ENCODE measurements at regions not wholly inside any gene's neighbourhood (a gene's known extent, or its start where the extent isn't known, plus 50 kb on each side); places are given as distances from the start of the nearest gene placed in this dataset.

GRCh38 chr3:72013084-72013483 lies 228.1 kb upstream of the PROK2 start (continued):
- TF ChIP-seq CTCF (conservative IDR thresholded peaks at IDR 0.05; ENCODE audit: low read depth in 2 of 2) (no peak), EZH2 (IDR thresholded peaks at IDR 0.05; ENCODE audit: low read depth, unreplicated experiment) (no peak), JUNB (IDR thresholded peaks at IDR 0.05; ENCODE audit: unreplicated experiment) (no peak), EZH2phosphoT487 (IDR thresholded peaks at IDR 0.05; ENCODE audit: unreplicated experiment) (no peak), STAT1 (IDR thresholded peaks at IDR 0.05; ENCODE audit: unreplicated experiment) (no peak), NANOG (IDR thresholded peaks at IDR 0.05; ENCODE audit: borderline replicate concordance) (no peak), POLR2AphosphoS5 (IDR thresholded peaks at IDR 0.05; ENCODE audit: low read depth) (no peak), ZNF331 (CRISPR knock-in tag; IDR thresholded peaks at IDR 0.05; ENCODE audit: low read depth) (no peak), ETS1 (IDR thresholded peaks at IDR 0.05) (no peak), CREB1 (CRISPR knock-in tag; IDR thresholded peaks at IDR 0.05; ENCODE audit: low read depth) (no peak)

GRCh38 chr3:72012363-72012762 lies 227.4 kb upstream of the PROK2 start:
- H3K27me3 Mint-ChIP-seq (ENCODE audit: insufficient read depth, low read depth, poor library complexity) = peaks cover 3% of the 10 kb centered on the region
- Histone ChIP-seq H3K27me3 (ENCODE audit: insufficient read depth) (no peaks in the 10 kb centered on the region), H3K4me3 (no peak overlapping the region), H3K27ac (ENCODE audit: low read depth) (no peak overlapping the region), H3K36me3 (ENCODE audit: insufficient read depth) (peaks cover 5% of the 10 kb centered on the region; the same call in 1 of the 2 replicates), H3K4me1 (ENCODE audit: insufficient read depth) (no peaks in the 10 kb centered on the region), H3K4me2 (no peak overlapping the region), H3K9me2 (ENCODE audit: insufficient read depth) (peaks cover 24% of the 10 kb centered on the region; the same call in 1 of the 2 replicates), H4K20me1 (replicated peaks; ENCODE audit: insufficient read depth) (no peaks in the 10 kb centered on the region), H3F3A (replicated peaks; ENCODE audit: low read depth) (no peaks in the 10 kb centered on the region), H2AFZ (no peak overlapping the region), H3K79me2 (replicated peaks; ENCODE audit: insufficient read depth) (no peaks in the 10 kb centered on the region)
- peaks cover 9% of the 10 kb centered on the region; the same call in 2 of the 3 replicates for H3K4me1 Mint-ChIP-seq
- ATAC-seq (no peak), DNase-seq (ENCODE audit: low spot score) (no peak)
- H3K27ac Mint-ChIP-seq = no peak overlapping the region
- H3K4me3 Mint-ChIP-seq = no peak overlapping the region
- H3K36me3 Mint-ChIP-seq (ENCODE audit: low read depth) = peaks cover 16% of the 10 kb centered on the region; the same call in 2 of the 3 replicates
- peaks cover 7% of the 10 kb centered on the region for H3K9me3 Mint-ChIP-seq
- TF ChIP-seq NANOG (IDR thresholded peaks at IDR 0.05; ENCODE audit: borderline replicate concordance) = no peak
- TF ChIP-seq JUNB (IDR thresholded peaks at IDR 0.05; ENCODE audit: unreplicated experiment) = no peak
- no peak for TF ChIP-seq CREB1 (CRISPR knock-in tag; IDR thresholded peaks at IDR 0.05; ENCODE audit: low read depth)
- TF ChIP-seq CTCF (conservative IDR thresholded peaks at IDR 0.05; ENCODE audit: low read depth in 2 of 2) = no peak
- TF ChIP-seq ZNF462 (CRISPR knock-in tag; IDR thresholded peaks at IDR 0.05) = no peak
